ENCODE measurements at regions not wholly inside any gene's neighbourhood (a gene's known extent, or its start where the extent isn't known, plus 50 kb on each side); places are given as distances from the start of the nearest gene placed in this dataset.

- TF ChIP-seq USF2 (IDR thresholded peaks at IDR 0.05; ENCODE audit: borderline replicate concordance, low read depth, low read length) (no peak), JUND (IDR thresholded peaks at IDR 0.05; ENCODE audit: low read depth, low read length) (no peak), CTCF (IDR thresholded peaks at IDR 0.05 in 2 of 3, conservative IDR thresholded peaks at IDR 0.05 in 1 of 3; ENCODE audit: control insufficient read depth in 2 of 3, extremely low read depth in 1 of 3, insufficient read depth in 1 of 3, low read depth in 3 of 3, low read length in 3 of 3) (no peak), KDM1A (IDR thresholded peaks at IDR 0.05; ENCODE audit: borderline replicate concordance) (no peak), POLR2AphosphoS2 (IDR thresholded peaks at IDR 0.05; ENCODE audit: low read depth, low read length) (no peak), MEF2A (IDR thresholded peaks at IDR 0.05; ENCODE audit: insufficient read depth, low read depth, low read length) (no peak), PKNOX1 (IDR thresholded peaks at IDR 0.05) (no peak), POLR2A (IDR thresholded peaks at IDR 0.05; ENCODE audit: low read depth, low read length) (no peak), POLR2AphosphoS5 (IDR thresholded peaks at IDR 0.05; ENCODE audit: low read length) (no peak), CHD2 (IDR thresholded peaks at IDR 0.05; ENCODE audit: borderline replicate concordance, low read depth, low read length) (no peak), EP300 (IDR thresholded peaks at IDR 0.05; ENCODE audit: borderline replicate concordance in 1 of 2, control insufficient read depth in 1 of 2, low read depth in 2 of 2, low read length in 2 of 2) (no peak)
Measured at GRCh38 chr16:13628156-13628555, 291.8 kb upstream of the ERCC4 start.
